Trophoblast cell (in vitro differentiated cells and primary cell): ENCODE measurements at regions not wholly inside any gene's neighbourhood (a gene's known extent, or its start where the extent isn't known, plus 50 kb on each side); places are given as distances from the start of the nearest gene placed in this dataset.

ENCODE experiments used
- DNase-seq, 2 donors: peaks; one replicate each; pipeline ENCODE4 v3.0.0-alpha.2; 2016
- H2AFZ ChIP-seq: 2 replicates; pipeline ENCODE4 v1.6.1; 2013; ENCODE audit warnings: low read length, moderate library complexity, mild to moderate bottlenecking; ENCODE audit not compliant: insufficient read depth, poor library complexity
- H2AK5ac ChIP-seq: 2 replicates; pipeline ENCODE4 v1.6.1; 2013; ENCODE audit warnings: mild to moderate bottlenecking, low read length
- H2BK120ac ChIP-seq: 2 replicates; pipeline ENCODE4 v1.6.1; 2013; ENCODE audit warnings: low read length, mild to moderate bottlenecking, moderate library complexity; ENCODE audit not compliant: insufficient read depth, poor library complexity
- H2BK12ac ChIP-seq: 2 replicates; pipeline ENCODE4 v1.6.1; 2013; ENCODE audit warnings: mild to moderate bottlenecking, low read length, moderate library complexity
- H2BK5ac ChIP-seq: 2 replicates; pipeline ENCODE4 v1.6.1; 2013; ENCODE audit warnings: low read length, low read depth, moderate library complexity, mild to moderate bottlenecking; ENCODE audit not compliant: poor library complexity
- H3K14ac ChIP-seq: 2 replicates; pipeline ENCODE4 v1.6.1; 2013; ENCODE audit warnings: mild to moderate bottlenecking, low read length
- H3K18ac ChIP-seq: 2 replicates; pipeline ENCODE4 v1.6.1; 2013; ENCODE audit warnings: mild to moderate bottlenecking, low read length
- H3K23ac ChIP-seq: 2 replicates; pipeline ENCODE4 v1.6.1; 2013; ENCODE audit warnings: low read length
- H3K27ac ChIP-seq: 2 replicates; pipeline ENCODE4 v1.5.1; 2013; ENCODE audit warnings: low read depth, mild to moderate bottlenecking, inconsistent platforms, low read length, moderate library complexity
- H3K27me3 ChIP-seq: 2 replicates; pipeline ENCODE4 v1.6.1; 2013; ENCODE audit warnings: inconsistent platforms, mild to moderate bottlenecking, low read length, moderate library complexity; ENCODE audit not compliant: insufficient read depth
- H3K36me3 ChIP-seq, 2 experiments: 1 replicate in 1 of 2; 2 replicates in 1 of 2; pipeline ENCODE4 v1.6.1; 2013; ENCODE audit warnings: low read length in 2 of 2, mild to moderate bottlenecking in 2 of 2, moderate library complexity in 1 of 2; ENCODE audit not compliant: insufficient read depth in 2 of 2, control insufficient read depth in 1 of 2
- H3K4ac ChIP-seq: 2 replicates; pipeline ENCODE4 v1.6.1; 2013; ENCODE audit warnings: low read depth, mild to moderate bottlenecking, low read length, moderate library complexity
- H3K4me1 ChIP-seq, 2 experiments: 1 replicate in 1 of 2; 2 replicates in 1 of 2; pipeline ENCODE4 v1.6.1; 2013; ENCODE audit warnings: low read length in 2 of 2, mild to moderate bottlenecking in 2 of 2, moderate library complexity in 1 of 2; ENCODE audit not compliant: insufficient read depth in 2 of 2, control insufficient read depth in 1 of 2
- H3K4me2 ChIP-seq: 2 replicates; pipeline ENCODE4 v1.6.1; 2013; ENCODE audit warnings: inconsistent platforms, mild to moderate bottlenecking, low read length, moderate library complexity
- H3K4me3 ChIP-seq: 2 replicates; pipeline ENCODE4 v1.5.1; 2013; ENCODE audit warnings: mild to moderate bottlenecking, low read depth, low read length, inconsistent platforms
- H3K79me1 ChIP-seq: one replicate; pipeline ENCODE4 v1.6.1; 2013; ENCODE audit warnings: low read length
- H3K79me2 ChIP-seq: 2 replicates; pipeline ENCODE4 v1.6.1; 2013; ENCODE audit warnings: low read length, mild to moderate bottlenecking; ENCODE audit not compliant: control insufficient read depth, insufficient read depth, poor library complexity
- H3K9ac ChIP-seq: 2 replicates; pipeline ENCODE4 v1.6.1; 2013; ENCODE audit warnings: mild to moderate bottlenecking, low read length
- H3K9me3 ChIP-seq: 2 replicates; pipeline ENCODE4 v1.6.1; 2013; ENCODE audit warnings: low read depth, mild to moderate bottlenecking, control low read depth, inconsistent platforms, low read length; ENCODE audit not compliant: insufficient read depth
- H4K12ac ChIP-seq: 2 replicates; pipeline ENCODE4 v1.6.1; 2013; ENCODE audit warnings: low read depth, mild to moderate bottlenecking, low read length, moderate library complexity
- H4K8ac ChIP-seq: 2 replicates; pipeline ENCODE4 v1.6.1; 2013; ENCODE audit warnings: low read depth, mild to moderate bottlenecking, low read length, moderate library complexity
- H4K91ac ChIP-seq: one replicate; pipeline ENCODE4 v1.6.1; 2013; ENCODE audit warnings: low read depth, mild to moderate bottlenecking, low read length, moderate library complexity
- whole genome bisulfite sequencing: extraction: QIAGEN DNeasy Blood & Tissue Kit; methylation state at CpG from one replicate; pipeline ENCODE4 v1.1.7; 2013; ENCODE audit warnings: missing lambda C conversion rate; ENCODE audit not compliant: insufficient read length, insufficient coverage; ENCODE audit errors: extremely low coverage; 5-methylcytosine and 5-hydroxymethylcytosine counted together

DNA sequence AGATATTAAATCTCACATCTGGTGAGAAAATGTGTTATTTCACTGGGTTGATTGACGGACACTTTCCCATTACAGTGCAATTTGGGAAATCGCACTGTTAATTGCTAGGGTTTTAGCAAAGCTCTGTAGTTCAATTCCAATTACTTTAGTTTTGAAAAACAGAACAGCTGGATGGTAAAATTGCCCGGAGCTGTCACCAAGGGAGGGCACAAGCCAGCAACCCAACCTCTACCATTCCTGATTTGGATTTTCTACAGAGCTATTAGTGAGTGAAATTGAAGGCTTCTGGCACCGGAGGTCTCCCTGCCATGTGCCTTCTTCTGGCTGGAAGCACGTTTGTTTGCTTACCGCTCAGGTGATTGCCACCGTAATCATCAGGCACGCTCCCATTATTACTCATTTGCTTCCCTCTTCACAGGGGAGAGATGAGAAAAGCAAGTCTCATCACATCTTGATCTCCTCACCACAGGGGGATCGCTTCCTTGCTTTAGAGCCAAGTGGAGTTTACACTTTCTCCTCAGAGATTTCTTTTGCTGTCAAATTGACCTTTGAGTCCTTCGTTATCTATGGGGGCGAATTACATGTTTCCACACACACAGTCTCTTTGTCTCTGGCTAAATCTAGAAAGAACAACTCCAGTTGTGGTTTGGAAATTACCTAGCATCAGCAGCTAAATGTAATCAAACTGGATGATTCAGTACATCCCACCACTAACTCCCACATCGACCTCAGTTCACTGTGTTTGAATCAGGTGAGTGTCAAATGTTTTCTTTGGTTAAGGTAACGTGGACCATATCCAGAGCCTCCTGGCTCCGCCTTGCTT, 421.7 kb upstream of the GOLIM4 start:
- Histone ChIP-seq H3K27ac (no peak overlapping the region), H2AK5ac (no peak overlapping the region), H2BK12ac (no peak overlapping the region), H3K79me2 (no peaks in the 10 kb centered on the region), H3K4me1 (no peaks in the 10 kb centered on the region), H2BK120ac (no peak overlapping the region), H3K9ac (no peak overlapping the region), H4K91ac (no peak overlapping the region), H3K9me3 (no peaks in the 10 kb centered on the region), H3K27me3 (no peaks in the 10 kb centered on the region), H2BK5ac (no peak overlapping the region), H3K18ac (no peak overlapping the region), H3K4me3 (no peak overlapping the region), H3K23ac (no peak overlapping the region), H3K4me2 (no peak overlapping the region), H2AFZ (no peak overlapping the region), H4K8ac (no peak overlapping the region), H3K14ac (no peak overlapping the region), H3K4ac (no peak overlapping the region), H4K12ac (no peak overlapping the region), H3K79me1 (no peaks in the 10 kb centered on the region), H3K36me3 (no peaks in the 10 kb centered on the region)
- no CpG with 5 or more reads among the region's 14 CpGs for WGBS
- DNase-seq = no peak

DNA sequence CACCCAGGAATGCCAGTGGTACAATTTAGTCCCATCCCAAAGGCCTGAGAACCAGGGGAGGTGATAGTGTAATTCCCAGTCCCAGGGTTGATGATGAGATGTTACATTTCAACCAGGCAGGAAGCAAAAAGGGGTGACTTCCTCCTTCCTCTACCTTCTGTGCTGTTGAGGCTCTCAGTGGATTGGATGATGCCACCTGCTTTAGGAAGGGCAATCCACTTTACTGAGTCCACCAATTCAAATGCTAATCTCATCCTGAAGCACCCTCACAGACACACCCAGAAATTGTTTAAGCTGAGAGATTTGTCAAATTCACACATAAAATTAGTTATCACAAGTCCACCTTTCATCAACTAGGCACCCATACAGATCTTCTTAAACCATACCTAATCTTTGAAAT, 418.5 kb upstream of the GOLIM4 start:
- Histone ChIP-seq H3K4me1 (no peaks in the 10 kb centered on the region), H4K8ac (no peak overlapping the region), H2BK120ac (no peak overlapping the region), H3K14ac (no peak overlapping the region), H3K79me1 (no peaks in the 10 kb centered on the region), H2BK12ac (no peak overlapping the region), H2AFZ (no peak overlapping the region), H4K91ac (no peak overlapping the region), H3K27ac (no peak overlapping the region), H3K9ac (no peak overlapping the region), H2BK5ac (no peak overlapping the region), H3K4me2 (no peak overlapping the region), H2AK5ac (no peak overlapping the region), H3K23ac (no peak overlapping the region), H3K79me2 (no peaks in the 10 kb centered on the region), H4K12ac (no peak overlapping the region), H3K9me3 (no peaks in the 10 kb centered on the region), H3K4me3 (no peak overlapping the region), H3K18ac (no peak overlapping the region), H3K27me3 (no peaks in the 10 kb centered on the region), H3K36me3 (no peaks in the 10 kb centered on the region), H3K4ac (no peak overlapping the region)
- DNase-seq = no peak

DNA sequence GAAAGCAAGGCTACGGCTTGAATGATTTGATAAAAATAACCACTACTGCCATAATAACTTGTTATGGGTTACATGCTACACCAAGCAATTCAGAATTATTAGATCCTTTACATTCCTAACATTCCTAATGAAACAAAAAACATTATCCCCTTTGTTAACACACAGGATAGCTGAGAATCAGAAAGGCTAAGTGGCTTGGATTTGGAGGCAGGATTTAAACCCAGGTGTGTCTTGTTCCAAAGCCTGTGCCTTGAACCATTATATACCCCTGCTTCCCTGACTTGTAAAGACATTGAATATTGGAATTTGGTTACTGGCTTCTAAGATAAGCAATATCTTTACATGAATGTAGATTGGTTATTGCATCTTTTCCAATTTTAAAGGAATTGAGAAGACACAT, 417.1 kb upstream of the GOLIM4 start:
- no peak overlapping the region for H4K91ac ChIP-seq
- no peaks in the 10 kb centered on the region for H3K4me1 ChIP-seq
- H3K9me3 ChIP-seq = no peaks in the 10 kb centered on the region
- no peaks in the 10 kb centered on the region for H3K27me3 ChIP-seq
- no peak for DNase-seq
- no peak overlapping the region for H2AK5ac ChIP-seq
- no peak overlapping the region for H4K8ac ChIP-seq
- no peak overlapping the region for H3K9ac ChIP-seq
- no peaks in the 10 kb centered on the region for H3K36me3 ChIP-seq
- no peak overlapping the region for H3K4me2 ChIP-seq
- WGBS = no CpG with 5 or more reads among the region's 1 CpG
- no peak overlapping the region for H3K27ac ChIP-seq
- no peak overlapping the region for H3K4ac ChIP-seq
- H2BK120ac ChIP-seq = no peak overlapping the region
- no peak overlapping the region for H4K12ac ChIP-seq
- H2BK5ac ChIP-seq = no peak overlapping the region
- H3K79me2 ChIP-seq = no peaks in the 10 kb centered on the region
- no peak overlapping the region for H2BK12ac ChIP-seq
- no peak overlapping the region for H2AFZ ChIP-seq
- H3K14ac ChIP-seq = no peak overlapping the region
- no peaks in the 10 kb centered on the region for H3K79me1 ChIP-seq
- H3K23ac ChIP-seq = no peak overlapping the region
- H3K4me3 ChIP-seq = no peak overlapping the region
- H3K18ac ChIP-seq = no peak overlapping the region

DNA sequence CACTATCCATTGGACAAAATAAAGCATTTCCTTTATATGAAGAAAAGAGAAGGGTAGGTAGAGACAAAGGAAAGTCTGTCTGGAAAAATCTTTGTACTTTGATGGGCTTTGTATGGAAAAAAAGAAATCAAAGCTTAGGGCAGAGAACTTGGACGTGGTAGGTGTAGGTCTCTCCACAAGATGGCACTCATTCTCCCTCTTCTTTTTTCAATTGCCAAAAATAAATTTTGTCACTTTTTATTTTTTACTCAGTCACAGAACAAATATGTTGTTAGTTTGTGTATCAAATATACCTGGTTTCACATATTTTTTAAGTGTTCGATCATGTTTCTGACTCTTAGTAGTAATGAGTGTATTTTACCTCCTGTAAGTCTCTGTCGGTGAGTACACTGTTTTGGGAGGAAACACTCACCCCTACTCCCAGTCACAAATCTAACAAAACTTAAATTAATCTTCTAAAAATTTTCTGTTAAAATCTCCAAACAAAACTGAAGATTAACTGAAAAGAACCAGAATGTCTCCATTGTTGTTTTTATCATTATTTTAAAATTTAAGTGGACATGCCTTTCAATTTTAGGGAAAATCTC, 415.8 kb upstream of the GOLIM4 start:
- Histone ChIP-seq H2AFZ (no peak overlapping the region), H2AK5ac (no peak overlapping the region), H3K27me3 (no peaks in the 10 kb centered on the region), H3K36me3 (no peaks in the 10 kb centered on the region), H4K12ac (no peak overlapping the region), H3K9ac (no peak overlapping the region), H3K9me3 (no peaks in the 10 kb centered on the region), H3K79me1 (no peaks in the 10 kb centered on the region), H3K23ac (no peak overlapping the region), H3K27ac (no peak overlapping the region), H3K4me3 (no peak overlapping the region), H3K79me2 (no peaks in the 10 kb centered on the region), H3K4me2 (no peak overlapping the region), H3K14ac (no peak overlapping the region), H3K4ac (no peak overlapping the region), H3K18ac (no peak overlapping the region), H2BK12ac (no peak overlapping the region), H3K4me1 (no peaks in the 10 kb centered on the region), H2BK120ac (no peak overlapping the region), H4K91ac (no peak overlapping the region), H2BK5ac (no peak overlapping the region), H4K8ac (no peak overlapping the region)
- no CpG with 5 or more reads among the region's 3 CpGs for WGBS
- DNase-seq = peak in 1 of 2 donors; percentile 10
